ENCODE measurements at regions not wholly inside any gene's neighbourhood (a gene's known extent, or its start where the extent isn't known, plus 50 kb on each side); places are given as distances from the start of the nearest gene placed in this dataset.

DNA sequence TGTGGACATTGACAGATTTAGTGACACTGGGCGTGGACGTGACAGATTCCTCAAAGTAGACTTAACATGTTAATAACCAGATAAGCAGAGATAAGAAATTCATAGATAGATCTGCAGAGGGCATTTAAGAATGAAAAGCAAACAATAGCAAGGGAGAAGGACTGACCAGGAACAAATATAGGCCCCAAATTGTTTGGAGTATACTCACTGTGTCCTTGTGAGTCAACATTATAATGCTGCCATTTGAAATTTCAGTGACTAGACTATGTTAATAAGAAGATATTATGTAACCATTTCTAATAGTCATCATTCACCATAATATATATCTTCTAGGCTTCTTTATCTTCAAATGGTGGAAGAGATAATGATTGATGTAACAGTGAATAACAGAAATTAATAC is 78.1 kb upstream of the SLC38A11 start:
- Histone ChIP-seq H3K36me3 (ENCODE audit: control insufficient read depth in 4 of 4, insufficient read depth in 3 of 4, low read depth in 1 of 4, low read length in 3 of 4) (no peaks in the 10 kb centered on the region), H3K27me3 (ENCODE audit: control insufficient read depth in 4 of 4, insufficient read depth in 4 of 4, low read length in 3 of 4) (no peaks in the 10 kb centered on the region), H3K27ac (ENCODE audit: low read depth in 1 of 2, low read length in 2 of 2) (no peak overlapping the region), H3K4me1 (ENCODE audit: control insufficient read depth in 4 of 4, insufficient read depth in 4 of 4, low read length in 3 of 4) (no peaks in the 10 kb centered on the region), H3K9me3 (ENCODE audit: control insufficient read depth in 4 of 4, low read length in 3 of 4) (no peaks in the 10 kb centered on the region), H3K4me3 (ENCODE audit: low read depth in 1 of 3, low read length in 3 of 3) (no peak overlapping the region), H3K9ac (ENCODE audit: low read depth in 1 of 2, low read length in 2 of 2) (no peak overlapping the region)
- DNase-seq (ENCODE audit: low spot score) = no peak
- 88% methylated on average over 2 of the region's 2 CpGs for WGBS
- no peak for TF ChIP-seq SP1 (IDR thresholded peaks at IDR 0.05)
- TF ChIP-seq FOXA1 (IDR thresholded peaks at IDR 0.05) = no peak
- no peak for TF ChIP-seq GABPA (IDR thresholded peaks at IDR 0.05 in 1 of 2, conservative IDR thresholded peaks at IDR 0.05 in 1 of 2)
- TF ChIP-seq EGR1 (IDR thresholded peaks at IDR 0.05; ENCODE audit: low read depth in 2 of 2) = no peak
- TF ChIP-seq HNF4A (conservative IDR thresholded peaks at IDR 0.05) = no peak
- TF ChIP-seq, protein P1, sequence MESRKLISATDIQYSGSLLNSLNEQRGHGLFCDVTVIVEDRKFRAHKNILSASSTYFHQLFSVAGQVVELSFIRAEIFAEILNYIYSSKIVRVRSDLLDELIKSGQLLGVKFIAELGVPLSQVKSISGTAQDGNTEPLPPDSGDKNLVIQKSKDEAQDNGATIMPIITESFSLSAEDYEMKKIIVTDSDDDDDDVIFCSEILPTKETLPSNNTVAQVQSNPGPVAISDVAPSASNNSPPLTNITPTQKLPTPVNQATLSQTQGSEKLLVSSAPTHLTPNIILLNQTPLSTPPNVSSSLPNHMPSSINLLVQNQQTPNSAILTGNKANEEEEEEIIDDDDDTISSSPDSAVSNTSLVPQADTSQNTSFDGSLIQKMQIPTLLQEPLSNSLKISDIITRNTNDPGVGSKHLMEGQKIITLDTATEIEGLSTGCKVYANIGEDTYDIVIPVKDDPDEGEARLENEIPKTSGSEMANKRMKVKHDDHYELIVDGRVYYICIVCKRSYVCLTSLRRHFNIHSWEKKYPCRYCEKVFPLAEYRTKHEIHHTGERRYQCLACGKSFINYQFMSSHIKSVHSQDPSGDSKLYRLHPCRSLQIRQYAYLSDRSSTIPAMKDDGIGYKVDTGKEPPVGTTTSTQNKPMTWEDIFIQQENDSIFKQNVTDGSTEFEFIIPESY (IDR thresholded peaks at IDR 0.05) = no peak
- no peak for TF ChIP-seq RXRA (IDR thresholded peaks at IDR 0.05)
- no peak for TF ChIP-seq YY1 (IDR thresholded peaks at IDR 0.05)
- TF ChIP-seq JUND (IDR thresholded peaks at IDR 0.05) = no peak
- TF ChIP-seq RAD21 (IDR thresholded peaks at IDR 0.05) = no peak
- TF ChIP-seq NR2F2 (IDR thresholded peaks at IDR 0.05) = no peak
- TF ChIP-seq FOXA2 (IDR thresholded peaks at IDR 0.05) = no peak
- TF ChIP-seq, protein P2, sequence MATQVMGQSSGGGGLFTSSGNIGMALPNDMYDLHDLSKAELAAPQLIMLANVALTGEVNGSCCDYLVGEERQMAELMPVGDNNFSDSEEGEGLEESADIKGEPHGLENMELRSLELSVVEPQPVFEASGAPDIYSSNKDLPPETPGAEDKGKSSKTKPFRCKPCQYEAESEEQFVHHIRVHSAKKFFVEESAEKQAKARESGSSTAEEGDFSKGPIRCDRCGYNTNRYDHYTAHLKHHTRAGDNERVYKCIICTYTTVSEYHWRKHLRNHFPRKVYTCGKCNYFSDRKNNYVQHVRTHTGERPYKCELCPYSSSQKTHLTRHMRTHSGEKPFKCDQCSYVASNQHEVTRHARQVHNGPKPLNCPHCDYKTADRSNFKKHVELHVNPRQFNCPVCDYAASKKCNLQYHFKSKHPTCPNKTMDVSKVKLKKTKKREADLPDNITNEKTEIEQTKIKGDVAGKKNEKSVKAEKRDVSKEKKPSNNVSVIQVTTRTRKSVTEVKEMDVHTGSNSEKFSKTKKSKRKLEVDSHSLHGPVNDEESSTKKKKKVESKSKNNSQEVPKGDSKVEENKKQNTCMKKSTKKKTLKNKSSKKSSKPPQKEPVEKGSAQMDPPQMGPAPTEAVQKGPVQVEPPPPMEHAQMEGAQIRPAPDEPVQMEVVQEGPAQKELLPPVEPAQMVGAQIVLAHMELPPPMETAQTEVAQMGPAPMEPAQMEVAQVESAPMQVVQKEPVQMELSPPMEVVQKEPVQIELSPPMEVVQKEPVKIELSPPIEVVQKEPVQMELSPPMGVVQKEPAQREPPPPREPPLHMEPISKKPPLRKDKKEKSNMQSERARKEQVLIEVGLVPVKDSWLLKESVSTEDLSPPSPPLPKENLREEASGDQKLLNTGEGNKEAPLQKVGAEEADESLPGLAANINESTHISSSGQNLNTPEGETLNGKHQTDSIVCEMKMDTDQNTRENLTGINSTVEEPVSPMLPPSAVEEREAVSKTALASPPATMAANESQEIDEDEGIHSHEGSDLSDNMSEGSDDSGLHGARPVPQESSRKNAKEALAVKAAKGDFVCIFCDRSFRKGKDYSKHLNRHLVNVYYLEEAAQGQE (IDR thresholded peaks at IDR 0.05) = no peak

DNA sequence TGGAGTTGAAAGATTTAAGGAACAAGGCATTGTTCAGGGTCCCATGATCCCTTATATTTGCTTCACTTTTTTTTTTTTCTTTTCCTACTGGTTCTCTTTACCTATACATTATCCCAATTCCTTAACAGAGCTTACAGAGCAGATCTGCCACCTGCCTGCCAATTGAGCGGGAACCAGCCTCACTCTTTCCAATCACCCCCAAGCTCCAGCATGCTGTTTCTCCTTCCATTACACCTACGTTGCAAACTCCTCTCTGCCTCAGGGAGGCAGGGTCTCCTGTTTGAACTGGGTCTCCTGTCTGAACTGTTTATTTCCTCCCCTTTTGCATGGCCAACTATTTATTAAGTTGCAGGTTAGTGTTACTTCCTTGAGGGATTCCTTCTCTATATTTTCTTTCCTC is 77.2 kb upstream of the SLC38A11 start:
- TF ChIP-seq HNF4G (IDR thresholded peaks at IDR 0.05) (no peak), GABPA (IDR thresholded peaks at IDR 0.05 in 1 of 2, conservative IDR thresholded peaks at IDR 0.05 in 1 of 2) (no peak), SP1 (IDR thresholded peaks at IDR 0.05) (no peak), FOXA2 (IDR thresholded peaks at IDR 0.05) (no peak)
- TF ChIP-seq, protein P2 (IDR thresholded peaks at IDR 0.05) = no peak
- Histone ChIP-seq H3K9me3 (ENCODE audit: control insufficient read depth in 4 of 4, low read length in 3 of 4) (no peaks in the 10 kb centered on the region), H3K9ac (ENCODE audit: low read depth in 1 of 2, low read length in 2 of 2) (no peak overlapping the region), H3K36me3 (ENCODE audit: control insufficient read depth in 4 of 4, insufficient read depth in 3 of 4, low read depth in 1 of 4, low read length in 3 of 4) (no peaks in the 10 kb centered on the region), H3K4me3 (ENCODE audit: low read depth in 1 of 3, low read length in 3 of 3) (no peak overlapping the region), H3K4me1 (ENCODE audit: control insufficient read depth in 4 of 4, insufficient read depth in 4 of 4, low read length in 3 of 4) (no peaks in the 10 kb centered on the region), H3K27ac (ENCODE audit: low read depth in 1 of 2, low read length in 2 of 2) (no peak overlapping the region), H3K27me3 (ENCODE audit: control insufficient read depth in 4 of 4, insufficient read depth in 4 of 4, low read length in 3 of 4) (no peaks in the 10 kb centered on the region)
- DNase-seq (ENCODE audit: low spot score) = no peak
- 88% methylated on average over 2 of the region's 2 CpGs for WGBS

Data from liver (tissue), 7 donors.